CD14-positive monocyte (primary cell): ENCODE measurements at regions not wholly inside any gene's neighbourhood (a gene's known extent, or its start where the extent isn't known, plus 50 kb on each side); places are given as distances from the start of the nearest gene placed in this dataset.

Source experiments
- DNase-seq, 3 donors: peaks; one replicate each; pipeline ENCODE4 v3.0.0-alpha.2; 2011 to 2022
- H2AFZ ChIP-seq: 2 replicates; pipeline ENCODE4 v1.6.0; 2012; ENCODE audit warnings: mild to moderate bottlenecking, low read depth, low read length, inconsistent platforms; ENCODE audit not compliant: insufficient read depth, poor library complexity, severe bottlenecking
- H3K27ac ChIP-seq, 2 donors: 1 replicate in 1 of 2; 2 replicates in 1 of 2; pipeline ENCODE4 v1.5.1; 2012 to 2013; ENCODE audit warnings: low read length in 2 of 2, control low read depth in 1 of 2, inconsistent platforms in 1 of 2, low read depth in 1 of 2, mild to moderate bottlenecking in 1 of 2
- H3K27me3 ChIP-seq, 2 donors: one replicate each; pipeline versions ENCODE4 v1.6.0 to v1.6.1; 2011 to 2013; ENCODE audit warnings: low read length in 2 of 2; ENCODE audit not compliant: control insufficient read depth in 2 of 2, insufficient read depth in 2 of 2
- H3K36me3 ChIP-seq, 2 donors: replicated peaks in 1 of 2; 1 replicate in 1 of 2; 2 replicates in 1 of 2; pipeline versions ENCODE4 v1.5.1 to v1.6.1; 2012 to 2013; ENCODE audit warnings: low read length in 2 of 2, control low read depth in 1 of 2, inconsistent platforms in 1 of 2, mild to moderate bottlenecking in 1 of 2; ENCODE audit not compliant: insufficient read depth in 2 of 2, control insufficient read depth in 1 of 2
- H3K4me1 ChIP-seq, 2 donors: 1 replicate in 1 of 2; 2 replicates in 1 of 2; pipeline versions ENCODE4 v1.5.1 to v1.6.1; 2012 to 2013; ENCODE audit warnings: low read length in 2 of 2, control low read depth in 1 of 2, inconsistent platforms in 1 of 2, mild to moderate bottlenecking in 1 of 2, moderate library complexity in 1 of 2; ENCODE audit not compliant: insufficient read depth in 2 of 2, control insufficient read depth in 1 of 2
- H3K4me2 ChIP-seq: replicated peaks from 2 replicates; pipeline ENCODE3; 2012; ENCODE audit warnings: low read length, moderate library complexity, mild to moderate bottlenecking; ENCODE audit not compliant: poor library complexity, severe bottlenecking; ENCODE audit errors: extremely low read depth
- H3K4me3 ChIP-seq, 3 experiments: fragments of 200-600 bp in 1 of 3; sonication (generic) in 1 of 3; replicated peaks in 1 of 3; 1 replicate in 2 of 3; 2 replicates in 1 of 3; pipeline ENCODE4 v1.5.1; 2011 to 2013; ENCODE audit warnings: low read length in 3 of 3, mild to moderate bottlenecking in 3 of 3, control low read depth in 2 of 3, low read depth in 2 of 3, inconsistent platforms in 1 of 3, moderate library complexity in 1 of 3
- H3K79me2 ChIP-seq: 2 replicates; pipeline ENCODE4 v1.6.0; 2012; ENCODE audit warnings: mild to moderate bottlenecking, control low read depth, inconsistent platforms, low read length, moderate library complexity; ENCODE audit not compliant: insufficient read depth
- H3K9ac ChIP-seq: 2 replicates; pipeline ENCODE4 v1.6.0; 2017; ENCODE audit warnings: low read length, mild to moderate bottlenecking; ENCODE audit not compliant: insufficient read depth, poor library complexity, severe bottlenecking
- H3K9me3 ChIP-seq, 2 donors: replicated peaks in 1 of 2; 1 replicate in 1 of 2; 2 replicates in 1 of 2; pipeline versions ENCODE4 v1.5.1 to v1.6.1; 2012 to 2013; ENCODE audit warnings: low read length in 2 of 2, control low read depth in 1 of 2; ENCODE audit not compliant: control insufficient read depth in 1 of 2, insufficient read depth in 1 of 2
- H4K20me1 ChIP-seq: 2 replicates; pipeline ENCODE4 v1.6.0; 2012; ENCODE audit warnings: mild to moderate bottlenecking, low read length, control low read depth, moderate library complexity; ENCODE audit not compliant: insufficient read depth
- H3K27ac Mint-ChIP-seq, 7 donors: one replicate each; pipeline ENCODE4 v1.8.0; 2020; ENCODE audit warnings: mild to moderate bottlenecking in 7 of 7, mixed read lengths in 7 of 7, moderate library complexity in 6 of 7, inconsistent platforms in 2 of 7
- H3K27me3 Mint-ChIP-seq, 3 donors: one replicate each; pipeline ENCODE4 v1.8.0; 2021 to 2022; ENCODE audit warnings: low read depth in 3 of 3, mild to moderate bottlenecking in 3 of 3, mixed read lengths in 3 of 3, moderate library complexity in 3 of 3, inconsistent platforms in 1 of 3
- H3K36me3 Mint-ChIP-seq, 2 donors: one replicate each; pipeline ENCODE4 v1.8.0; 2020; ENCODE audit warnings: mixed read lengths in 2 of 2, inconsistent platforms in 1 of 2, mild to moderate bottlenecking in 1 of 2
- H3K4me1 Mint-ChIP-seq: one replicate; pipeline ENCODE4 v1.8.0; 2020; ENCODE audit warnings: mild to moderate bottlenecking, mixed read lengths
- H3K4me3 Mint-ChIP-seq, 2 donors: one replicate each; pipeline ENCODE4 v1.8.0; 2020; ENCODE audit warnings: mild to moderate bottlenecking in 2 of 2, mixed read lengths in 2 of 2, moderate library complexity in 1 of 2
- H3K9me3 Mint-ChIP-seq, 7 donors: one replicate each; pipeline ENCODE4 v1.8.0; 2020 to 2022; ENCODE audit warnings: mixed read lengths in 7 of 7, mild to moderate bottlenecking in 6 of 7, moderate library complexity in 6 of 7, inconsistent platforms in 2 of 7
- WGBS: methylation state at CpG from one replicate; pipeline ENCODE4 v1.1.5; 2013; ENCODE audit warnings: missing lambda C conversion rate; ENCODE audit not compliant: insufficient coverage; 5-methylcytosine and 5-hydroxymethylcytosine counted together
- intact Hi-C, 2 donors: fragments of 100-400 bp; cut with micrococcal nuclease; formaldehyde crosslinking; loops; one replicate each; pipeline versions ENCODE4 v1.15.0 to v1.15.1; 2023
- TF ChIP-seq, protein P1 (sequence below): fragments of 200-600 bp; IDR thresholded peaks from one replicate; pipeline ENCODE4 v1.8.0; 2022; ENCODE audit warnings: antibody characterized with exemption, mild to moderate bottlenecking

DNA sequence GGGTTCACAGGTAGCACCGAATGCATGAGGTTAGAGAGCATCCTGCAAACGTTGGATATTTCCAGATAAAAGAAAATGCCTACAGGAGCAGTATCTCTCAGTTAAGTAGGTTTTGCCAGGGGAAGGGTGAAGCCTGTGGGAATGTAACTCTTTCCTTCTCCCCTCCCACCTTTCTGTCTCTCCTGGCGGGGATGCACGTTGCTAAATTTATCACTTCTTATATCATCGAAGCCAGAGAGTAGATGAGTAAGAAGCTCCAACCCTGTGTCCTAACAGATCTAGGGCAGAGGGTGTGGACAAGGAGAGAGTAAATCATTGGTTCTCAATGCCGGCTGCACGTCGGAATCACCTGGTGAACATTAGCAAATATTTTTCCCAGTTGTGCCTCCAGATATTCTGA lies 457.5 kb downstream of the ENC1 start:
- Histone ChIP-seq H3K79me2 (no peaks in the 10 kb centered on the region), H3K9ac (no peak overlapping the region), H4K20me1 (no peaks in the 10 kb centered on the region), H2AFZ (no peak overlapping the region), H3K27me3 (no peaks in the 10 kb centered on the region), H3K9me3 (no peaks in the 10 kb centered on the region), H3K4me3 (no peak overlapping the region), H3K4me1 (no peaks in the 10 kb centered on the region), H3K36me3 (no peaks in the 10 kb centered on the region), H3K4me2 (no peak overlapping the region), H3K27ac (no peak overlapping the region)
- DNase-seq, result no peak
- Mint-ChIP-seq H3K27ac (no peak overlapping the region), H3K4me1 (no peaks in the 10 kb centered on the region), H3K4me3 (no peak overlapping the region), H3K27me3 (peaks cover 1 to 5% (median 2%) of the 10 kb centered on the region in 3 donors), H3K36me3 (no peaks in the 10 kb centered on the region), H3K9me3 (peaks cover 0 to 3% (median 0%) of the 10 kb centered on the region in 7 donors)
- WGBS, result 94% methylated on average over 3 of the region's 8 CpGs
- intact Hi-C loops, result no loop called here
- TF ChIP-seq, protein P1, sequence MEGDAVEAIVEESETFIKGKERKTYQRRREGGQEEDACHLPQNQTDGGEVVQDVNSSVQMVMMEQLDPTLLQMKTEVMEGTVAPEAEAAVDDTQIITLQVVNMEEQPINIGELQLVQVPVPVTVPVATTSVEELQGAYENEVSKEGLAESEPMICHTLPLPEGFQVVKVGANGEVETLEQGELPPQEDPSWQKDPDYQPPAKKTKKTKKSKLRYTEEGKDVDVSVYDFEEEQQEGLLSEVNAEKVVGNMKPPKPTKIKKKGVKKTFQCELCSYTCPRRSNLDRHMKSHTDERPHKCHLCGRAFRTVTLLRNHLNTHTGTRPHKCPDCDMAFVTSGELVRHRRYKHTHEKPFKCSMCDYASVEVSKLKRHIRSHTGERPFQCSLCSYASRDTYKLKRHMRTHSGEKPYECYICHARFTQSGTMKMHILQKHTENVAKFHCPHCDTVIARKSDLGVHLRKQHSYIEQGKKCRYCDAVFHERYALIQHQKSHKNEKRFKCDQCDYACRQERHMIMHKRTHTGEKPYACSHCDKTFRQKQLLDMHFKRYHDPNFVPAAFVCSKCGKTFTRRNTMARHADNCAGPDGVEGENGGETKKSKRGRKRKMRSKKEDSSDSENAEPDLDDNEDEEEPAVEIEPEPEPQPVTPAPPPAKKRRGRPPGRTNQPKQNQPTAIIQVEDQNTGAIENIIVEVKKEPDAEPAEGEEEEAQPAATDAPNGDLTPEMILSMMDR, result no peak

DNA sequence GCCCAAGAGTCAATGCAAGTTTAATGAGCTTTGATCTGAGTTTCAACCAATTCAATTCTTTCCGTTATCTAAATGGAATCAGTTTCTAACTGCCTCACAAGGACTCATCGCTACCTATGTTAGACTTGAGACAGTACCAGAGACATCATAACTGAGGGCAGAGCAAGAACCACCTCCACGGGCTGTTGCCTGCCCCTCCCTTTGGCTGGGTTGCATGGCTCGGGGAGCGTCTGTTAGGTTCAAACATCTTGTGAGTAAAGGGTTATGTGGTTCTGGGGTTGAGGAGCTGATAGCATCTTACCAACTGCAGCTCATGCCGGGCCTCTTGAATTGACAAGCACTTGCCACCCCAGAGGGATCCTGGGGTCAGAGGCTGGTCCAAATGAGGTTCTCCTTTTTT lies 457.9 kb downstream of the ENC1 start:
- Mint-ChIP-seq H3K4me3 (no peak overlapping the region), H3K27ac (no peak overlapping the region), H3K9me3 (peaks cover 0 to 3% (median 0%) of the 10 kb centered on the region in 7 donors), H3K36me3 (no peaks in the 10 kb centered on the region), H3K4me1 (no peaks in the 10 kb centered on the region), H3K27me3 (peaks cover 1 to 5% (median 2%) of the 10 kb centered on the region in 3 donors)
- Histone ChIP-seq H3K9ac (no peak overlapping the region), H3K4me2 (no peak overlapping the region), H3K4me1 (no peaks in the 10 kb centered on the region), H4K20me1 (no peaks in the 10 kb centered on the region), H3K79me2 (no peaks in the 10 kb centered on the region), H2AFZ (no peak overlapping the region), H3K27ac (no peak overlapping the region), H3K9me3 (no peaks in the 10 kb centered on the region), H3K36me3 (no peaks in the 10 kb centered on the region), H3K4me3 (no peak overlapping the region), H3K27me3 (no peaks in the 10 kb centered on the region)
- DNase-seq, result no peak
- intact Hi-C loops, result no loop called here
- TF ChIP-seq, protein P1, result no peak
- WGBS, result 100% methylated on average over 3 of the region's 6 CpGs
